ENCODE measurements at regions not wholly inside any gene's neighbourhood (a gene's known extent, or its start where the extent isn't known, plus 50 kb on each side); places are given as distances from the start of the nearest gene placed in this dataset.
"Not testable (repeated sequence)": the region's sequence is repeated elsewhere in the genome, so short reads cannot be mapped to it uniquely, and the experiment has no call there.

GRCh38 chr5:85646641-85647040 is 971.1 kb upstream of the COX7C start:
- no peak overlapping the region for H3K27ac Mint-ChIP-seq (ENCODE audit: unreplicated experiment)
- TF ChIP-seq CTCF (conservative IDR thresholded peaks at IDR 0.05), result no peak
- no peaks in the 10 kb centered on the region for H3K36me3 Mint-ChIP-seq (ENCODE audit: low read depth)
- no peaks in the 10 kb centered on the region for H3K4me1 Mint-ChIP-seq
- H3K4me3 Mint-ChIP-seq, result no peak overlapping the region
- no peaks in the 10 kb centered on the region for H3K27me3 Mint-ChIP-seq (ENCODE audit: low read depth)
- DNase-seq (ENCODE audit: low read depth, low spot score), result no peak
- no peaks in the 10 kb centered on the region for H3K9me3 Mint-ChIP-seq

- no peak overlapping the region for H3K4me3 Mint-ChIP-seq
- no peaks in the 10 kb centered on the region for H3K4me1 Mint-ChIP-seq
- H3K27me3 Mint-ChIP-seq (ENCODE audit: low read depth), result no peaks in the 10 kb centered on the region
- DNase-seq (ENCODE audit: low read depth, low spot score), result no peak
- no peak for TF ChIP-seq CTCF (conservative IDR thresholded peaks at IDR 0.05)
- H3K27ac Mint-ChIP-seq (ENCODE audit: unreplicated experiment), result no peak overlapping the region
- H3K9me3 Mint-ChIP-seq, result no peaks in the 10 kb centered on the region
- no peaks in the 10 kb centered on the region for H3K36me3 Mint-ChIP-seq (ENCODE audit: low read depth)
Measured at GRCh38 chr5:85647349-85648127, 970.2 kb upstream of the COX7C start.

- Mint-ChIP-seq H3K4me1 (no peaks in the 10 kb centered on the region), H3K27ac (ENCODE audit: unreplicated experiment) (no peak overlapping the region), H3K36me3 (ENCODE audit: low read depth) (no peaks in the 10 kb centered on the region), H3K27me3 (ENCODE audit: low read depth) (no peaks in the 10 kb centered on the region), H3K9me3 (no peaks in the 10 kb centered on the region), H3K4me3 (no peak overlapping the region)
- no peak for DNase-seq (ENCODE audit: low read depth, low spot score)
- no peak for TF ChIP-seq CTCF (conservative IDR thresholded peaks at IDR 0.05)
Measured at GRCh38 chr5:85648495-85648894, 969.2 kb upstream of the COX7C start.

- H3K9me3 Mint-ChIP-seq, result peaks cover 10% of the 10 kb centered on the region
- no peak for TF ChIP-seq CTCF (conservative IDR thresholded peaks at IDR 0.05)
- DNase-seq (ENCODE audit: low read depth, low spot score), result no peak
- no peaks in the 10 kb centered on the region for H3K36me3 Mint-ChIP-seq (ENCODE audit: low read depth)
- no peak overlapping the region for H3K4me3 Mint-ChIP-seq
- H3K27me3 Mint-ChIP-seq (ENCODE audit: low read depth), result no peaks in the 10 kb centered on the region
- H3K27ac Mint-ChIP-seq (ENCODE audit: unreplicated experiment), result no peak overlapping the region
- H3K4me1 Mint-ChIP-seq, result no peaks in the 10 kb centered on the region
Measured at GRCh38 chr5:85651731-85652130, 966.0 kb upstream of the COX7C start.

- H3K4me3 Mint-ChIP-seq; H3K4me1 Mint-ChIP-seq; H3K9me3 Mint-ChIP-seq; H3K27me3 Mint-ChIP-seq (ENCODE audit: low read depth); H3K27ac Mint-ChIP-seq (ENCODE audit: unreplicated experiment); H3K36me3 Mint-ChIP-seq (ENCODE audit: low read depth); DNase-seq (ENCODE audit: low read depth, low spot score): not testable (repeated sequence)
Measured at GRCh38 chr5:85654144-85654543, 963.6 kb upstream of the COX7C start.

GRCh38 chr5:85656050-85656449 is 961.7 kb upstream of the COX7C start:
- H3K27me3 Mint-ChIP-seq (ENCODE audit: low read depth), result no peaks in the 10 kb centered on the region
- no peaks in the 10 kb centered on the region for H3K36me3 Mint-ChIP-seq (ENCODE audit: low read depth)
- no peaks in the 10 kb centered on the region for H3K4me1 Mint-ChIP-seq
- no peak for DNase-seq (ENCODE audit: low read depth, low spot score)
- H3K4me3 Mint-ChIP-seq, result no peak overlapping the region
- TF ChIP-seq CTCF (conservative IDR thresholded peaks at IDR 0.05), result no peak
- peaks cover 10% of the 10 kb centered on the region for H3K9me3 Mint-ChIP-seq
- H3K27ac Mint-ChIP-seq (ENCODE audit: unreplicated experiment), result no peak overlapping the region

GRCh38 chr5:85657328-85657727 is 960.4 kb upstream of the COX7C start:
- not testable (repeated sequence) for H3K4me1 Mint-ChIP-seq; H3K9me3 Mint-ChIP-seq; H3K27me3 Mint-ChIP-seq (ENCODE audit: low read depth); H3K27ac Mint-ChIP-seq (ENCODE audit: unreplicated experiment); H3K4me3 Mint-ChIP-seq; H3K36me3 Mint-ChIP-seq (ENCODE audit: low read depth); DNase-seq (ENCODE audit: low read depth, low spot score)

GRCh38 chr5:85662969-85663707 is 954.6 kb upstream of the COX7C start:
- H3K4me3 Mint-ChIP-seq; H3K9me3 Mint-ChIP-seq; H3K36me3 Mint-ChIP-seq (ENCODE audit: low read depth); H3K27ac Mint-ChIP-seq (ENCODE audit: unreplicated experiment); H3K4me1 Mint-ChIP-seq; H3K27me3 Mint-ChIP-seq (ENCODE audit: low read depth); DNase-seq (ENCODE audit: low read depth, low spot score): not testable (repeated sequence)
